ENCODE measurements at regions not wholly inside any gene's neighbourhood (a gene's known extent, or its start where the extent isn't known, plus 50 kb on each side); places are given as distances from the start of the nearest gene placed in this dataset.

DNA sequence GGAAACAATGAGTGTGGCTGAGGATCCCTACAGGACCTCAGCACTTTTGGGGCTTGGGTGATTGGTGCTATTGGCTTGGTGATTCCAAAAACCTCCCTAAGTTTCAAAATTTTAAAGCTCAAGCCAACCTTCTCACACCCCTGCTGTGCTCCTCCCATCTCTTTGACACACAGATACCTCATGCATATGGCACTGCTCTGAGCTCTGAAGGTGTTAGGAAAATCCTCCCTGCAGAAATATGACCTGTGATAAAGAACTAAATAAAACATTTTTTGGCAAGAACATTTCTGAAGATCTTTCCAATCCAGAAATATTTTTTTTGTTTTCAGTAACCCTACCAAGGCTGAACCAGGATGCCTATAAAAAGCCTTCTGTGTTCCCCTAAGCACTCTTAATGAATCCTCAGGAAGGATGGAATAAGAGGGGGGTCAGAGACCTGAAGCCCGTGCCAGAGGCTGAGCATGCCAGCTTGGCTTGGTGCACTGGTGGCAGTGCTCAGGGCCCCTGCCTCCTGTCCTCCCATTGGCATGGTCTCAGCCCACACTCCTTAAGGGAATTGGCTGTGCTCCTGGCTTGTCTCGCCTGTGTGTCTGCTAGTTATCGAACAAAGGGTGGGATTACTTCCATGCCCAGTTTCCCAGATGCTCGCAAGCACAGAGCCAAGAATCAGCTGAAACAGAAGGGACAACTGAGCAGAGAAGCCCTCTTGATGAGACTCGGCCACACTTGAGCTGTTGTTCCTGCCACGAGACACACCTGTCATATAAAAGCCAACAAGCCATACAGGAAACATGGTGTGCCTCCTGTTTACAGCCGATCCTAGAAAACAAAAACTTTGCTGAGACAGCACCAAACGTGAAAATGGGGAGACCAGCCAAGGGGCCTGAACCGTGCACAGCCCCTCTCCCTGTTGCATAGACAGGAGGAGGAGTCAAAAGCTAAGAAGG lies 132.7 kb upstream of the EEA1 start:
- TF ChIP-seq POLR2A (IDR thresholded peaks at IDR 0.05) (no peak), EP300 (IDR thresholded peaks at IDR 0.05) (no peak)
- TF ChIP-seq, protein P1, sequence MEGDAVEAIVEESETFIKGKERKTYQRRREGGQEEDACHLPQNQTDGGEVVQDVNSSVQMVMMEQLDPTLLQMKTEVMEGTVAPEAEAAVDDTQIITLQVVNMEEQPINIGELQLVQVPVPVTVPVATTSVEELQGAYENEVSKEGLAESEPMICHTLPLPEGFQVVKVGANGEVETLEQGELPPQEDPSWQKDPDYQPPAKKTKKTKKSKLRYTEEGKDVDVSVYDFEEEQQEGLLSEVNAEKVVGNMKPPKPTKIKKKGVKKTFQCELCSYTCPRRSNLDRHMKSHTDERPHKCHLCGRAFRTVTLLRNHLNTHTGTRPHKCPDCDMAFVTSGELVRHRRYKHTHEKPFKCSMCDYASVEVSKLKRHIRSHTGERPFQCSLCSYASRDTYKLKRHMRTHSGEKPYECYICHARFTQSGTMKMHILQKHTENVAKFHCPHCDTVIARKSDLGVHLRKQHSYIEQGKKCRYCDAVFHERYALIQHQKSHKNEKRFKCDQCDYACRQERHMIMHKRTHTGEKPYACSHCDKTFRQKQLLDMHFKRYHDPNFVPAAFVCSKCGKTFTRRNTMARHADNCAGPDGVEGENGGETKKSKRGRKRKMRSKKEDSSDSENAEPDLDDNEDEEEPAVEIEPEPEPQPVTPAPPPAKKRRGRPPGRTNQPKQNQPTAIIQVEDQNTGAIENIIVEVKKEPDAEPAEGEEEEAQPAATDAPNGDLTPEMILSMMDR (IDR thresholded peaks at IDR 0.05): no peak
- H3K4me3 ChIP-seq: no peak overlapping the region
- DNase-seq (ENCODE audit: low spot score in 2 of 2): no peak

DNA sequence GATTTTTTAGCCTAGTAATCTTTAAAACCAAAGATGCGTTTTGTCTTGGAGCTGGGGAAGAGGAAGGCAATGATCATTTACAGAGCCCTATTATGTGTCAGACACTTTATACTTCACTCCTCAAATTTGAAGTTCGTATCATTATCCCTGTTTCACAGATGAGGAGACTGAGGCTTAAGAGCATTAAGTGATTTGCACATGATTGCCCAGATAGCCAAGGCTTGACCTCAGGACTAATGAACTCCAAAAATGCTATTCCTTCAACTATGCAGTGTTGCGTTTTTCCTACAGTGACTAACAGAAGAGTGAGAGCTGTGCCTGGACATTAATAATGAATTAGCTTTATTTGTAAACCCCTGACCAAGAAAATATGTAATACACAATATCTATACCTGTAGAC lies 136.8 kb upstream of the EEA1 start:
- Histone ChIP-seq H3K4me3 (no peak overlapping the region), H3K36me3 (no peaks in the 10 kb centered on the region), H3K9me3 (no peaks in the 10 kb centered on the region), H3K27ac (no peak overlapping the region), H3K27me3 (no peaks in the 10 kb centered on the region), H3K4me1 (peaks cover 0 to 14% (median 8%) of the 10 kb centered on the region in 4 donors)
- no peak for DNase-seq (ENCODE audit: low spot score in 2 of 2)
- WGBS, 2 donors: 87 to 97% methylated on average over 3 of the region's 3 CpGs
- TF ChIP-seq, protein P1 (IDR thresholded peaks at IDR 0.05): no peak
- TF ChIP-seq EP300 (IDR thresholded peaks at IDR 0.05) (no peak), POLR2A (IDR thresholded peaks at IDR 0.05) (no peak)

More for the DNA sequence above, 132.7 kb upstream of the EEA1 start:
- 37 to 39% methylated on average over 9 of the region's 9 CpGs for WGBS, 2 donors
- Histone ChIP-seq H3K36me3 (no peaks in the 10 kb centered on the region), H3K27ac (peak overlapping the region in 2 of 4 donors; percentile 2 to 63), H3K27me3 (no peaks in the 10 kb centered on the region), H3K4me1 (peaks cover 0 to 28% (median 12%) of the 10 kb centered on the region in 4 donors), H3K9me3 (no peaks in the 10 kb centered on the region)

DNA sequence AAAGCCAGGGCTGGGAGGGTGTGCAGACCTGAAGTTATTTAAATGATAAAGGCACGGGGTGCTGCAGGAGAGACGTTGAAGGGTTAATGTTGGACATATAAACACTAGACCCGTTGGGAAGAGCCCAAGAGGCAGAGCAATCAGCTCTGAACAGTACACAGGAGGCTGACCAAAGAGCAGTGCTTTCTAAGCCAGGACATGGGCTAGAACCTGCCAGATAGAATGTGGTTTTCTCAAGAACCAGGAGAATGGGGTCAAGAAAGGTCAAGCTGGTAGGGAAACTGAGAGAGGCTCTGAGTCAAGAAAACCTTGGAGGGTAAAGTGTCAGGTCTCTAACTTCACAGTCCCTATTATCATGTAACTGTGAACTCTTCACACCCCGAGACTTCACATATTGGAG lies 143.2 kb upstream of the EEA1 start:
- no peak overlapping the region for H3K27ac ChIP-seq
- TF ChIP-seq, protein P1 (IDR thresholded peaks at IDR 0.05): no peak
- TF ChIP-seq EP300 (IDR thresholded peaks at IDR 0.05) (no peak), POLR2A (IDR thresholded peaks at IDR 0.05) (no peak)
- H3K9me3 ChIP-seq: no peaks in the 10 kb centered on the region
- H3K4me1 ChIP-seq: no peaks in the 10 kb centered on the region
- no peaks in the 10 kb centered on the region for H3K27me3 ChIP-seq
- no peaks in the 10 kb centered on the region for H3K36me3 ChIP-seq
- WGBS, 2 donors: 63 to 69% methylated on average over 4 of the region's 4 CpGs
- no peak for DNase-seq (ENCODE audit: low spot score in 2 of 2)
- H3K4me3 ChIP-seq: no peak overlapping the region

DNA sequence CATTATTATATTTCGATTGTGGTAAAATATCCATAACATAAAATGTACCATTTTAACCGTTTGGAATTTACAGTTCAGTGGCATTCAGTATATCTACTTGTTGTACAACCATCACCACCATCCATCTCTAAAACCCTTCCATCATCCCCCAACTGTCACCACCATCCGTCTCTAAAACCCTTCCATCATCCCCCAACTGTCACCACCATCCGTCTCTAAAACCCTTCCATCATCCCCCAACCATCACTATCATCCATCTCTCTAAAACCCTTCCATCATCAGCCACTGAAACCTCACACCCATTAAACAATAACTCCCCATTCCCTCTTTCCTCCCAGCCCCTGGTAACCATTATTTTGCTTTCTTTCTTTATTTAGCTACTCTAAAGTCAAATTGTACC lies 144.2 kb upstream of the EEA1 start:
- DNase-seq (ENCODE audit: low spot score in 2 of 2): no peak
- H3K4me1 ChIP-seq: no peaks in the 10 kb centered on the region
- H3K27me3 ChIP-seq: no peaks in the 10 kb centered on the region
- H3K36me3 ChIP-seq: no peaks in the 10 kb centered on the region
- no peak overlapping the region for H3K27ac ChIP-seq
- no peak for TF ChIP-seq POLR2A (IDR thresholded peaks at IDR 0.05)
- TF ChIP-seq, protein P1 (IDR thresholded peaks at IDR 0.05): no peak
- TF ChIP-seq EP300 (IDR thresholded peaks at IDR 0.05): no peak
- 63 to 76% methylated on average over 4 of the region's 4 CpGs for WGBS, 2 donors
- no peaks in the 10 kb centered on the region for H3K9me3 ChIP-seq
- H3K4me3 ChIP-seq: no peak overlapping the region

DNA sequence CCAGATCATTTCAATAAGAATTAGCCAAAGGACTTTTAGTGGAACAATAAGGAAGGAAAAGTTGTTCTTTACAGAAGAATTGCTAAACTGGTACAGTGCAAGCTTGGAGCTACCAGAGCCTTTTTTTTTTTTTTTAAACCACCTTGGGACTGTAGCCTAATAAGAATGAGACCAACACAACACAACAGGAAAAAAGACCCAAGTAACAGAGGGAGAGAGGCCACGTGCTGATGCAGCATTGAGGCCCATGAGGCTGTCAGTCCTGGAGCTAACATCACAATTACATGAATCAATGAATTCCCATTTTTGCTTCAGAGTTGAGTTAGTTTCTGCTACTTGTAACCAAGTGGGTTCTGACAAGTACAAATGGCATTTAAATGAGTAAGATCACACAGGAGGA lies 149.0 kb upstream of the EEA1 start:
- 64 to 65% methylated on average over 1 of the region's 1 CpG for WGBS, 2 donors

More for the DNA sequence above, 149.0 kb upstream of the EEA1 start:
- DNase-seq (ENCODE audit: low spot score in 2 of 2): no peak
- H3K9me3 ChIP-seq: no peaks in the 10 kb centered on the region
- TF ChIP-seq, protein P1 (IDR thresholded peaks at IDR 0.05): no peak
- no peak for TF ChIP-seq POLR2A (IDR thresholded peaks at IDR 0.05)
- no peak for TF ChIP-seq EP300 (IDR thresholded peaks at IDR 0.05)
- H3K4me3 ChIP-seq: no peak overlapping the region
- H3K27me3 ChIP-seq: no peaks in the 10 kb centered on the region
- H3K36me3 ChIP-seq: no peaks in the 10 kb centered on the region
- H3K27ac ChIP-seq: no peak overlapping the region
- H3K4me1 ChIP-seq: no peaks in the 10 kb centered on the region

Data from tibial nerve (tissue), 4 donors.